GM19351 (cell line): ENCODE measurements at regions not wholly inside any gene's neighbourhood (a gene's known extent, or its start where the extent isn't known, plus 50 kb on each side); places are given as distances from the start of the nearest gene placed in this dataset.
"Not testable (repeated sequence)": the region's sequence is repeated elsewhere in the genome, so short reads cannot be mapped to it uniquely, and the experiment has no call there.

Experiments used
- ATAC-seq: cut with Tn5 transposase; IDR thresholded peaks from one replicate; pipeline ENCODE4 v1.9.1; 2021; ENCODE audit warnings: mild to moderate bottlenecking, moderate library complexity; ENCODE audit not compliant: unreplicated experiment

GRCh38 chr4:54861201-54861600 is 203.4 kb downstream of the KIT start:
- ATAC-seq: no peak

- no peak for ATAC-seq
Observed at GRCh38 chr4:54855191-54855854, 197.6 kb downstream of the KIT start.

DNA sequence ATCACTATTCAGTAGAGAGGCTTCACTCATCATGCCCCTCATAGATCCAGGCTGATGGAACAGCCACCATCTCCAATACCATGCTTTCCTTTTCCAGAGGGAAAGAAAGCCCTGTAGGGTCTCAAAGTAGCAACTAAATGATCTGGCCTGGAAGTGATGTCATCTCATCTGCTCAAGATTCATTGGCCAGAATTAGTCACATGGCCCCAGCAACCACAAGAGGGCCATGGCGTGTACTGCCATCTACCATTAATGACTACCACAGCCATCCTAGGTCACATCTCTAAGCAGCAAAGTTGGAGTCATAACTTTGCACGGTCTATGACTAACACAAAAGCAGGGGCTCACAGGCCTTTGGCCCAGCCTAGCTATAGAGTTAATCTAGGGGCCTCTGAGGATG is 194.8 kb downstream of the KIT start:
- ATAC-seq: no peak

DNA sequence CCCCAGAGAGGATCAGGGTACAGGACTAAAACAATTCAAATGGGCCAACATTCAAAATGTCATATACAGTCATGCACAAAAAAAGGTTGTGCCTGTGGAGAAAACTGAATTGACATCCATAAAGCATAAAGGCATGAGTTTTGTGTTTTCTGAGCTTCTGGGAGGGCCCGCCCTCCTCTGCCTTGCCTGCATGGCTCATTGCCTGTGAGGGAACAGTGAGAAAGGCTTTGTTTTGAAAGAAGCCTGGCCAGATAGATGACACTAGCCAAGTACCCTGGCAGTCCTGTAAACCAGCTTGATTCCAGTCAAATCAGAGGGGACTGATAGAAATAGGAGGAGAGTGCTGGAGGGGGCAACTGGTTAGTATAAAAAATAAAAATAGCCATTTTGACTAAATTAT is 194.3 kb downstream of the KIT start:
- no peak for ATAC-seq

- ATAC-seq: no peak
Observed at GRCh38 chr4:54844911-54845310, 187.2 kb downstream of the KIT start.

- no peak for ATAC-seq
Observed at GRCh38 chr4:54843946-54844345, 186.2 kb downstream of the KIT start.

DNA sequence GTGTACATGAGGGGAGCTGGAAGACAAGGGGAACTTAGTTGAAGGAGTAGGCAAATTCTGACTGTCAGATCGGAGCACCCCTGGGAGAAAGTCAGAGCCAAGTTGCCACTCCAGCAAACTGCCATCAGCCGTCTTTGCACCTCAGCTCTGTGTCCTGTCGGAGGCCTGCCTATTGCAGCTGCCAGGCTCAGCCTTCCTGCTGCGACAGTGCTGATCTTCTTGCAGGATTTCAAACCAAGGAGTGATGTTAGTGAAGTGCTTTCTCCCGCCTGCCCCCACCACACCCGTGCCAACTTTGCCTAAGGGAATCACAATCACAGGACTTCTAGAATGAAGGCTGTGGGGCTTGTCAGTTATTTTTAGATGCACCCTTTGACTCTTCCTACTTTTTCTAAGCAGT is 185.3 kb downstream of the KIT start:
- no peak for ATAC-seq

DNA sequence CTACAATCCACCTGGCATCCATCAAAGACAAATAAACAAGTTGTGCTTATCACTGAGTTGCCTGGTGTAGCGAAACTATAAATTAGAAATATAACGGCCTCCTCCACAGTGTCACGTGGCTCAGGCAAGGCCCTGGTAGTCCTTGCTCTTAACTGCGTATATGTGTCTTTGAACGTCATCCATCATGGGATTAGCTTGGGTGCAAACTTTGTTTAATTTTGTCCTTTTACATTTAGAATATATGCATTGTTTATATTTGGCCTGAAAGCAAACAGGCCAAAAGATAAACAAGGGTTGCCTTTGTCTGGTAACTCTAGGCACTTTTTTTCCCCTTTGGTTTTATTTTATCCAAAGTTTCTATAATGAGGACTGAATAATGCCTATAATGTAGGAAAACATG is 184.9 kb downstream of the KIT start:
- ATAC-seq: no peak

DNA sequence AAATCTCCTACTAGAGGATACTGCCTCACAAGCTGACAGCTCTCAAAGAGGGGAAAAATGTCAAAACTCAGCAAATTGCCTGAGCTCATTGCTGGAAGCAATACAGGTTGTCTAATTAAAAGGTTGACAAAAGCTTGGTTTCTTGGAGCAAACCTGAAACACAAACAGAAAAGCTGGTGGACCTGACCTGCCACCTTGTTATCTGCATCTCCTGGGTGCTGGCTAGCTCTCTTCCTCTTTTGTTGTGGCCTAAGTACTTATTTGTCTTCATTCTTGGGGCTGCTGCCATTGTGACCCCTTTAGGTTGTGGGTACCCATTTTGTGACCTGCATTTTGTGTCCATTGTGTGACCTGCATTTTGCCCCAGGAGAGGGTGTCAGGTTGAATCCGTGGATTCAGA is 184.5 kb downstream of the KIT start:
- ATAC-seq: no peak

DNA sequence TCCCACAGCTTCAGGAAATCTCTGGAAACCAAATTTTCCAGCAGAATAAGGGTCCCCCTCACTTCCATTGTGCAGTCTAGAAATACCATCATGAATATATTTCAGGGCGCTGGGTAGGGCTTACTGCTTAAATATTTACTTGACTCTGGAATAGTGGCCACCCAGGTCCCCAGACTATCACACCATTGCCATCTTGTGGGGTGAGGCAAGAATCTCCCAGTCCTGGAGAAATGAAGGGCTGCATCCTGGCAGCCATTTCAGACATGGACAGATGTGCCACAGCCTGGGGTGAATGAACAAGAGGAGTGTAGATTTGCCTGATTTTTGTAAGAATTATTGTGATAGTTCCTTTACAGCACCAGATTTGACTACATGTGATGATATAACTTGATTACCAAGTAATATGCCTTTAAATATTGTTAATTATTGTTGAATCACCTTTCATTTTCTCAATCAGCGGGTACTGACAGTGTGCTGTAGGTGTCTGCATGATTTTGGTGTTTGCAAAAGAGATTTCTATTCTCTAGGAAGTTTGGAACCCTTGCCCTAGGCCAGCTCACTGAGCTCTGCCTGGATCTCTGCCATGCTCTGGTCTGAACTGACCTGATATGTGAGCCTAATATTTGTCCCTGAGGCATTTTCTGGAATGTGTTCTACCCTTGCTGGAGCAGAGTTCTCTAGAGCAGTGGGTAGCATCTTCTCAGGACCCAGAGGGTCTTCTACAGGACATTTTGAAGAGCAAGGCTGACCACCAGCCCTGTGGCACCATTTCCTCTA is 183.4 kb downstream of the KIT start:
- ATAC-seq: no peak

GRCh38 chr4:54840430-54840829 is 182.7 kb downstream of the KIT start:
- ATAC-seq: no peak

DNA sequence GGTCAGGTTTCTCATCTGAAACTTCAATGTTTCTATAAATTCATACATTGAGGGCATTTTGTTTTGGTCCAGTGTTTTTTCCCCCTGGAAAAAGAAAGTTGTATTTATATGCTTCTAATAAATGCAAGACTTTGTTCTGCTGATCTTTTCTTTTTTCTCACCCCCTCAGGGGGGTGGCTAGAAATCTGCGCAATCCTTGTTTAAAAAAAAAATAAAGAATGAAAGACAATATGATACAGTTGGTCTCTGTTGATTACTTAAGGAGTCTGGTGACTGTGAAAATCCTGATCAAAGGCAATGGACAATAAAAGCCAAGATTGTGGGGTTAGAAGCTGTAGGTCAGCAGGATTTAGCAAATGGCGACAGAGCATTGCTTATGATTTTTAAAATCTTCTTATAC is 180.5 kb downstream of the KIT start:
- ATAC-seq: no peak

- ATAC-seq: no peak
Observed at GRCh38 chr4:54837576-54838140, 179.9 kb downstream of the KIT start.

DNA sequence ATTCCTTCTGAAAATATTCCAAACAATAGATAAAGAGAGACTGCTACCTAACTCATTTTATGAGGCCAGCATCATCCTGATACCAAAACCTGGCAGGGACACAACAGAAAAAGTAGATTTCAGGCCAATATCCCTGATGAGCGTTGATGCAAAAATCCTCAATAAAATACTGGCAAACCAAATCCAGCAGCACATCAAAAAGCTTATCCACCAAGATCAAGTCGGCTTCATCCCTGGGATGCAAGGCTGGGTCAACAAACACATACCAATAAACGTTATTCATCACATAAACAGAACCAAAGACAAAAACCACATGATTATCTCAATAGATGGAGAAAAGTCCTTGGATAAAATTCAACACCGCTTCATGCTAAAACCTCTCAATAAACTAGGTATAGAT is 170.6 kb downstream of the KIT start:
- not testable (repeated sequence) for ATAC-seq

DNA sequence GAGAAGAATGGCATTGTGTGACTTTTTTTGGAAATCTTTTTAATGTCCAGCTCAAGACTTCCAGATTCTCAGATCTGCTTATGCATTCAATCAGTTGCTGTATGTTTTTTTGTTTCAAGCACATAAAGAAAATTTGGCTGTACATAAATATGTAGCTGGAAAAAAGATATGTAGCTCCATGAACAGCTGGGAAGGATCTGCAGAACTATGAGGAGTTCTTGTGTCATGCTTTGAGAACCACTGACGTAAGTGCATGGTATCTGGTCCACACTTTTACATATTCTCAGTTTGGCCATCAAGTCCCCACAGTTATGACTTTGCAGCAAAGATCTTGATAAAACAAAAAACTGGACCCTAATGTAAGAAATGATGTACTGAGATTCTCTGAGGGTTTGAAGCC is 165.9 kb downstream of the KIT start:
- ATAC-seq: no peak

- no peak for ATAC-seq
Observed at GRCh38 chr4:54819034-54819433, 161.3 kb downstream of the KIT start.

DNA sequence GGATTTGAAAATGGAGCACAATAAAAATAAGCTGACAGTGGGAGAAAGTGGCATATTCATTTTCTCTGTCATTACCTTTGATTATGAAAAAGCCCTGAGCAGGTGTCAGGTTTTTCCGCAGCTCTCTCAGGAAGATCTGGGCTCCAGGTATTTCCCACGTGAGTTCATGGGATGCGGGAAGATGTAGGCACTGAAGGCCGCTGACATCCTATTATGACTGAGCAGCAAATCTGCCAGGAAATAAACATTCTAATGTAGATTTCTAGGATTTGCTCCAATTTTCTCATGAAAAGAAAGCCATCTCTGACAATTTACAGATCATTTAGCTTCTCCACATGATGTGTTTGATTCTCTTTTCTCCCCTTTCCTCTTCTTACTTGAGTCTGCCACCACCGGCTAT is 160.7 kb downstream of the KIT start:
- no peak for ATAC-seq

DNA sequence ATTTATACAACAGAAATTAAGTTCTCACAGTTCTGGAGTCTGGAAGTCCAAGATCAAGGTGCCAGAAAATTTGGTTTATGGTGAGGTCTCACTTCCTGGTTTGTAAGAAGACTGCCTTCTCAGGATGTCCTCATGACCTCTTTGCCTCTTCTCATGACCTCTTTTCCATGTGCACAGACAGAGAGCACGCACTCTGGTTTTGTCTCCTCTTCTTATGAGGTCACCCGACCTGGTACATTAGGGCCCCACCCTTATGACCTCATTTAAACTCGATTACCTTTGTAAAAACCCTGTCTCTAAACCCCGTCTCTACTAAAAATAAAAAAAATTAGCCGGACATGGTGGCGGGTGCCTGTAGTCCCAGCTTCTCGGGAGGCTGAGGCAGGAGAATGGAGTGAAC is 155.9 kb downstream of the KIT start:
- no peak for ATAC-seq

- no peak for ATAC-seq
Observed at GRCh38 chr4:54806351-54806750, 148.6 kb downstream of the KIT start.

- ATAC-seq: no peak
Observed at GRCh38 chr4:54802336-54802735, 144.6 kb downstream of the KIT start.

DNA sequence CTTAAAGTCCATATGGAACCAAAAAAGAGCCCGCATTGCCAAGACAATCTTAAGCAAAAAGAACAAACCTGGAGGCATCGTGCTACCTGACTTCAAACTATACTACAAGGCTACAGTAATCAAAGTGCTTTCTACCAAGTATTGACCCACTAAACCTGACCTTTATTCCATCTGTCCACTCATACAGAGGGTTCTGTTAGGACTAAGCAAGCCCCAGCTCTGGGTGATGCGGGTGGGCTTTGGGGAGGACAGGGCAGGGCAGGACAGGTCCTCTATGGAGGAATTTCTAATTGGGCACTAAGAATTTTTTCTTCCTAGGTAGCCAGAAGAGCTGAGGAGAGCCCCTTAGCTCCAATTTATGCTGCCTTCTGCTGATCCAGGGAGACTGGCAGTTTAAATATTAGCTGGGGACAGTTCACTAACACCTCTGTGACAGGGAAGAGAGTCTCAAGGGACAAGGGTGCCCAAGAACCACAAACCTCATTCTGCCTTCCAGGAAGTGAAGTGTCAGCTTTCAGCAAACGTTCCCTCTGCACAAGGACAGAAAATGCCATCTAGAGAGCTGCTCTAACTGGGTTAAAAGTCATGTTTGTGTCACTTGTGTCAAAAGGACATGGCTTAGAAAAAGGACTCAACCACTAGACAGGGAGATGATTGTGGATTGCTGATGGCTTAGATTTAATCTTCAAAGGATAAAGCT is 143.2 kb downstream of the KIT start:
- no peak for ATAC-seq

GRCh38 chr4:54794579-54794978 is 136.8 kb downstream of the KIT start:
- no peak for ATAC-seq
